ENCODE measurements at regions not wholly inside any gene's neighbourhood (a gene's known extent, or its start where the extent isn't known, plus 50 kb on each side); places are given as distances from the start of the nearest gene placed in this dataset.

DNA sequence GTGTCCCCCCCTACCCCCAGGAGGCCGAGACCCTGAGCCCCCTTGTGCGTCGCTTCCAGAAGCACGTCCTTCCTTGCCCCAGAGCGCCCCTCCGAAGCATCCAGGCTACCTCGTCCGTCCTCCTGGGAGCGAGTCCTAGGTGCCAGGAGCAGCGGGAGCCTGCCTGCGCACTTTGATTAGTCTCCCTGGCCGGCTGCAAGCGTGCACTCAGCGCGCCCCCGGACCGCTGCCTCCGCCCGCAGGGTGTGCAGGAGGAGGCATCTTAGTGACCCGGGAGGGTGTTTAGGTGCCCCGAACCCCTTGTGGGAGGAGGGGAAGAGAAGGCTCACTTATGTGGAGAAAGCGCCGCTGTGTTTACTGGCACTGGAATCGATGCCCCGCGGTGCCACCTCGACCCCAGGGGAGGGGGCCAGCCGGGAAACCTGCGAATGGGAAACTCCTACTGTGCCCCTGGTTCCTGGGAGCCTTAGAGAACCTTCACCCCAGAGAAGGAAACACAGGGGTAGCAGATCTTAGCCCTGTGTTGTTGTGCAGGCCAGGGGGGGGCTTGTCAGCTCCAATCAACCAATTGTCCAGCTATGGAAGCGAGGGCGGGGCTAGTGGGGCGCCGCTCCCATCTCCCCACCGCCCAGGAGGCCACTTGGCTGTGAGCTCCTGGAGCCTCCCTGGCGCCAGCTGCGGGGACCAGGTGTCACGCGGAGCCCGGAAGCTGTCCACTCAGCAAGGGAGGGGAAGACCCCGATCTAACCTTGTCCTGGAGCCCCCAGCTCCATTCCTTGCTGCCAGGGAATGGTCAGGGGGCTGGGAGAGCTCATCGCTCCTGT, 922.8 kb upstream of the EEF2KMT start:
- in situ Hi-C loops (cut with MboI; ENCODE audit: low sequenced_read_pairs in 4 of 4) (no loop called here), intact Hi-C loops (cut with DNase I; ENCODE audit: low total_unique reads) (no loop called here)
- H3K36me3 ChIP-seq = no peaks in the 10 kb centered on the region
- no peak for ATAC-seq
- peaks cover 3 to 24% (median 14%) of the 10 kb centered on the region in 3 donors for H3K27me3 ChIP-seq
- no peak for DNase-seq
- no peak for TF ChIP-seq POLR2A (IDR thresholded peaks at IDR 0.05)
- TF ChIP-seq, protein P1, sequence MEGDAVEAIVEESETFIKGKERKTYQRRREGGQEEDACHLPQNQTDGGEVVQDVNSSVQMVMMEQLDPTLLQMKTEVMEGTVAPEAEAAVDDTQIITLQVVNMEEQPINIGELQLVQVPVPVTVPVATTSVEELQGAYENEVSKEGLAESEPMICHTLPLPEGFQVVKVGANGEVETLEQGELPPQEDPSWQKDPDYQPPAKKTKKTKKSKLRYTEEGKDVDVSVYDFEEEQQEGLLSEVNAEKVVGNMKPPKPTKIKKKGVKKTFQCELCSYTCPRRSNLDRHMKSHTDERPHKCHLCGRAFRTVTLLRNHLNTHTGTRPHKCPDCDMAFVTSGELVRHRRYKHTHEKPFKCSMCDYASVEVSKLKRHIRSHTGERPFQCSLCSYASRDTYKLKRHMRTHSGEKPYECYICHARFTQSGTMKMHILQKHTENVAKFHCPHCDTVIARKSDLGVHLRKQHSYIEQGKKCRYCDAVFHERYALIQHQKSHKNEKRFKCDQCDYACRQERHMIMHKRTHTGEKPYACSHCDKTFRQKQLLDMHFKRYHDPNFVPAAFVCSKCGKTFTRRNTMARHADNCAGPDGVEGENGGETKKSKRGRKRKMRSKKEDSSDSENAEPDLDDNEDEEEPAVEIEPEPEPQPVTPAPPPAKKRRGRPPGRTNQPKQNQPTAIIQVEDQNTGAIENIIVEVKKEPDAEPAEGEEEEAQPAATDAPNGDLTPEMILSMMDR (IDR thresholded peaks at IDR 0.05 in 4 of 5, conservative IDR thresholded peaks at IDR 0.05 in 1 of 5) = no peak
- no peaks in the 10 kb centered on the region for H3K4me1 ChIP-seq
- H3K9me3 ChIP-seq = no peaks in the 10 kb centered on the region
- H3K4me3 ChIP-seq = no peak overlapping the region
- no peak overlapping the region for H3K27ac ChIP-seq

DNA sequence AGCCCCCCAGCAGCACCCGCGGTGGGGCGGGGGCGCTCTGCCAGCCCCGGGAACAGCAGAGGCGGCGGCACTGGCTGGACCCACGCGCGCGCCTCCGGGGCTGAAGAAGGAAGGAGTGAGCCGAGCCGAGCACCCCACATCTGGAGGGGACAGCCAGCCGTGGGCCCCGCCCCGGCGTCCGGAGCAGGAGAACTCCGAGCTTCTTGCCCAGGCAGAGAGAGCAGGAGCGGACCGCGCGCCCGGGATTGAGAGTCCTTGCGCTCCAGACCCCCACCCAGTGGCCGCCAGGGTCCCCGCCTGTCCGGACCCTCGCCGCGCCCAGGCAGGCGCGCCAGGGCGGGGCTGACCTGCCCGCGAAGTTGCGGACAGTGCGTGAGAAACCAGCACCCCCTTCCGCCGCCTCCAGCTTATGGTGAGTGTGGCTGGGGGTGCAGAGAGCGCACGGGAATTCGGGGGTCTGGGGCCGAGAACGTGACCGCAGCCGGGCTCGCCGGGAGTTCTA, 921.9 kb upstream of the EEF2KMT start:
- no peak for DNase-seq
- H3K4me3 ChIP-seq = no peak overlapping the region
- no peak overlapping the region for H3K27ac ChIP-seq

DNA sequence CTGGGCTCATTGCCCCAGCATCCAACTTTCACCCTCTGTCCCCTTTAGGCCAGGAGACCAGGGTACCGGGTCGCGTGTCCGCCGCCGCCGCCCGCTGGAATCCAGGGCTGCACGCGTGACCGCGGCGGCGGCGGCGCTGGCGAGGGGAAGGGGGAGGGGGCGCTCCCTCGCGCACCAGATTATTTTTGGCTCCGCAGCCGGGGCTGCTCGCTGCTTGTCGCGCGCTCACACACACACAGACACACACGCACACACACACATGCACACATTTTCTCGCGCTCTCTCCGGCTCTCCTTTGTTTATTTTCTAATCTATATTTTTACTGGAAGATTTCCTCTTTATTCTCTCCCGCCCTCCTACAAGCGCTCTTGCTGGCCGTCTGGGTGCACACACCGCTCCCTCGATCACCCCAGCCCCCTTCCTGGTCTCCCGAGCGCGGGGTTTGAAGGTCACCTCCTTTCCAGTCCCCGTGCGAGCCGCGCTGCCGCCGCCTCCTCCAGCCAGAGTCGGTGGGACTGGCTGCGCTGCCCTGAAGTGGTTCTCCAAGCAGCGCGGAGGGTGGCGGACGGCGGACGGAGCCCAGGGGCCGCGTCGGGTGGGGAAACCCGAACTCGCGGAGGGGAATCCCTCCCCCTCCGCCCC, 921.4 kb upstream of the EEF2KMT start:
- Histone ChIP-seq H3K27ac (no peak overlapping the region), H3K27me3 (peaks cover 3 to 24% (median 14%) of the 10 kb centered on the region in 3 donors), H3K4me3 (no peak overlapping the region), H3K4me1 (no peaks in the 10 kb centered on the region), H3K9me3 (no peaks in the 10 kb centered on the region), H3K36me3 (no peaks in the 10 kb centered on the region)
- no peak for ATAC-seq
- in situ Hi-C loops (cut with MboI; ENCODE audit: low sequenced_read_pairs in 4 of 4) (no loop called here), intact Hi-C loops (cut with DNase I; ENCODE audit: low total_unique reads) (no loop called here)
- DNase-seq = no peak
- TF ChIP-seq POLR2A (IDR thresholded peaks at IDR 0.05) = no peak
- TF ChIP-seq, protein P1 (IDR thresholded peaks at IDR 0.05 in 4 of 5, conservative IDR thresholded peaks at IDR 0.05 in 1 of 5) = no peak

More for the DNA sequence above, 921.9 kb upstream of the EEF2KMT start:
- Histone ChIP-seq H3K36me3 (no peaks in the 10 kb centered on the region), H3K9me3 (no peaks in the 10 kb centered on the region), H3K4me1 (no peaks in the 10 kb centered on the region), H3K27me3 (peaks cover 3 to 24% (median 14%) of the 10 kb centered on the region in 3 donors)
- no peak for ATAC-seq
- in situ Hi-C loops (cut with MboI; ENCODE audit: low sequenced_read_pairs in 4 of 4) = no loop called here
- intact Hi-C loops (cut with DNase I; ENCODE audit: low total_unique reads) = no loop called here
- TF ChIP-seq, protein P1 (IDR thresholded peaks at IDR 0.05 in 4 of 5, conservative IDR thresholded peaks at IDR 0.05 in 1 of 5) = no peak
- TF ChIP-seq POLR2A (IDR thresholded peaks at IDR 0.05) = no peak

DNA sequence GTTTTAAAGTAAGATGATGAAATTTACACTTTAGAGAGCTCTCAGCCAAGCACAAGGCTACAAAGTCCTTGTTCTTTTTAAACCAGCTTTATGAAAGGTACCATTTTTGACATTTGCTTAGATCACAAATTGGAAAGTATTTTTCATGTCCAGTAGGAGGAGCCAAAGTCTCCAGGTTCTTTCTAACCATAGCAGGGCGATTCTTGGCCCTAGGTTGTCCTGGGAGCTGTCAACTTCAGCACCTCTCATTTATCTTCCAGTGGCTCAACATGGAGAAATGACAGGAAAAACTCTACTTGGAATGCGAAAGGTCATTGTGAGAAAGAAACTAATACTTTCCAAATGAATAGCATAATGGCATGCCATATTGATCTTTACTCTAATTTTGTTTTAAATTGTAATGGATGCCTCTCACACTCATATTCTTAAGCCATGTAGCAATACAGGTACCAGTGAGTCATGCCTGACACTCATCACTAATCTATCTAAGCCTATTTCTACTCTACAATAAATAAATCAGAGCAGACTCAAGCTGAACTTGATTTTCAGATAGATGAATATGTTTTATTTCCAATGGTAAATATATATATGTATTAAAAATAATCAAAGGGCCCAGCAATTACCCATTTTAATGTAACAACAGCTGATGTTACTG, 919.1 kb upstream of the EEF2KMT start:
- in situ Hi-C loops (cut with MboI; ENCODE audit: low sequenced_read_pairs in 4 of 4) = no loop called here
- intact Hi-C loops (cut with DNase I; ENCODE audit: low total_unique reads) = no loop called here
- DNase-seq (no peak), ATAC-seq (no peak)
- H3K27ac ChIP-seq = no peak overlapping the region
- H3K27me3 ChIP-seq = peaks cover 3 to 24% (median 14%) of the 10 kb centered on the region in 3 donors
- no peaks in the 10 kb centered on the region for H3K9me3 ChIP-seq
- H3K4me1 ChIP-seq = no peaks in the 10 kb centered on the region
- TF ChIP-seq, protein P1 (IDR thresholded peaks at IDR 0.05 in 4 of 5, conservative IDR thresholded peaks at IDR 0.05 in 1 of 5) = no peak
- TF ChIP-seq POLR2A (IDR thresholded peaks at IDR 0.05) = no peak
- no peaks in the 10 kb centered on the region for H3K36me3 ChIP-seq
- H3K4me3 ChIP-seq = no peak overlapping the region
